NCI-H460 (cell line): ENCODE measurements at regions not wholly inside any gene's neighbourhood (a gene's known extent, or its start where the extent isn't known, plus 50 kb on each side); places are given as distances from the start of the nearest gene placed in this dataset.
"Not testable (repeated sequence)": the region's sequence is repeated elsewhere in the genome, so short reads cannot be mapped to it uniquely, and the experiment has no call there.

Source experiments
- DNase-seq: peaks from one replicate; pipeline ENCODE4 v3.0.0-alpha.2; 2016; ENCODE audit warnings: low read depth; ENCODE audit errors: extremely low read depth

DNA sequence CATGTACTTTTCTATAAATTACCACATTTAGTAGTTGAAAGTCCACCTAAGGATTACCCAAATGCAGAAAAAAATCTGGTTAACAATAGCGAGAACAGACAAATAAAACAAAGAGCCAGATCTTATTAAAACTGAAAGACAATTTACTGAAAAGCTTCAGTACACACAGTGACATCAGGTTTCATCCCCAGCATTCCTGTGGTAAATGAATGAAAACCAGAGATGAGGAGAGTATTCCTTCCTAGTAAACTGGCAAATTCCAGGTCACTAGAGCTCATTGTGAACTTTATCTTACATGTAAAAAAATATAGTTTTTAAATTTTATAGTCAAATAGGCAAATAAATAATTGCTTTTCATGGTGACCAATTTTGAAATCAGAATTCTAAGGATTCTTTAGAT is 1290.5 kb downstream of the ADGRL3 start:
- DNase-seq = no peak

DNA sequence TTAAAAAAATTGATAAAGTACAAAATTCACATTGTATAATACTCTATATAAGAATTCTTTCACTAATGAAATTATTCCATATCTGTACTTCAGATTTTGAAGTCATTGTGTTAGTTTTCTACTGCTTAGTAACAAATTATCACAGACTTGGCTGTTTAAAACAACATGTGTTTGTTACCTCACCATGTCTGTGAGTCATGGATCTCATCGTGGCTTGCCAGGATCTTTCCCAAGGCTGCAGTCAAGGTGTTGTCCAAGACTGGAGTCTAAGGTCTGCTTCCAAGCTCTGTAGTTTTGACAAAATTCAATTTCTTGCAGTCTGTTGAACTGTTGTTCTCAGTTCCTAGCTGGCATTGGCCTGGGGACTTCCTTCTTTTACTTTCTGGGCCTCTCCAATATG is 1286.9 kb downstream of the ADGRL3 start:
- DNase-seq = no peak

- DNase-seq = no peak
Measured at GRCh38 chr4:62484357-62484756, 1284.2 kb downstream of the ADGRL3 start.

GRCh38 chr4:62482355-62482754 is 1282.2 kb downstream of the ADGRL3 start:
- no peak for DNase-seq

DNA sequence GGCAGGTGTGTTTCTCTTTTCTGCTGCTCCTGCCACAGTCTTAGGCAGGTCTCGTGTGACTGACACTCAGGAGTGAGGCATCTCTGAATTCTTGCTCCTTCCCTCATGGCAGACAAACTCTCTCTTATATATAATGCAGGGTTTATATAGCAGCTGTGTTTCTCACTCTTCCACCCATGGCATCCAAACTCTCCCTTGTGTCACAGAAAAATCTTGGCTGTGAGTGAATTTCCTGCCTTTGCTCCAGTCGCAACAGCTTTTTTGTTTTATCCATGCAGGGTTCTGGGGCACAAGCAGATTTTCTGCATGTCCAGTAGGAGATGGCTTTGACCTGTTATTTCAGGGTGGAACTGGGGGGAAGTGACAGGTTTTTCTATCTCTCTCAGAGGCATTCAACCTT is 1275.5 kb downstream of the ADGRL3 start:
- DNase-seq = no peak

GRCh38 chr4:62474802-62475201 is 1274.7 kb downstream of the ADGRL3 start:
- DNase-seq = no peak

DNA sequence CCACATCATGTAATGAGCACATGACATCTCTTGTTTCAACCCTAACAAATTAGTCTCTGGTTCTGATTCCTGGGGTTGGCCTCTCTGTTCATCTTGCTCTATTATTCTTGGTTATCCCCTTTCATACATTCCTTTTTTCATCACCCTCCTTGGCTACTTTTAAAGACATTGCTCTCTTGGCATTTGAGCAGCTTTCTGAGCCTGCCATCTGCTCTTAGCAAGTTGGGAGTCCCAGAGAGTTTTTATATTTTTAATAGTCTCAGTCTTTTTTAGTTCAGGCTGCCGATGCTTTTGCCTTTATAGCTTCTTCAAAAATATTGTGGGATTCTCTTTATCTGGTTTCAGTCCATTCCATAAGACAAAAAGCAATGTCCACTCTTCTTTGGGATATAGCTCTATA is 1270.9 kb downstream of the ADGRL3 start:
- no peak for DNase-seq

DNA sequence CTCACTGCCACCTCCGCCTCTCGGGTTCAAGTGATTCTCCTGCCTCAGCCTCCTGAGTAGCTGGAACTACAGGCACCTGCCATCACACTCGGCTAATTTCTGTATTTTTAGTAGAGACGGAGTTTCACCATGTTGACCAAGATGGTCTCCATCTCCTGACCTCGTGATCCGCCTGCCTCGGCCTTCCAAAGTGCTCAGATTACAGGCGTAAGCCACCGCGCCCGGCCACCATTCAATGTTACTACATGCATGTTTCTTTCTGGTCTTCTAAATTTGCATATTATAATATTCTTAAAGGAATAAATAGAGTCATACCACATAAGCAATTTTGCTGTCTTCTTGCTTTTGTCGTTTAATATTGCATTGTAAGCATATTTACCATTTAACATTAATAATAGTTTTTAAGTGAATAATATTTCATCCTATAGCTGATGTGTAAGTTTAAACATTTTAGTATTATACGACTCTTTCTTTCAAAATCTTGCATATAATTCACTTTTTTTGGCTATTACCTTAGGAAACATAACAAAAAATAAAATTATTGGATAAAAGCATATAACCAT is 1270.4 kb downstream of the ADGRL3 start:
- DNase-seq = no peak

- no peak for DNase-seq
Measured at GRCh38 chr4:62470020-62470419, 1269.9 kb downstream of the ADGRL3 start.

DNA sequence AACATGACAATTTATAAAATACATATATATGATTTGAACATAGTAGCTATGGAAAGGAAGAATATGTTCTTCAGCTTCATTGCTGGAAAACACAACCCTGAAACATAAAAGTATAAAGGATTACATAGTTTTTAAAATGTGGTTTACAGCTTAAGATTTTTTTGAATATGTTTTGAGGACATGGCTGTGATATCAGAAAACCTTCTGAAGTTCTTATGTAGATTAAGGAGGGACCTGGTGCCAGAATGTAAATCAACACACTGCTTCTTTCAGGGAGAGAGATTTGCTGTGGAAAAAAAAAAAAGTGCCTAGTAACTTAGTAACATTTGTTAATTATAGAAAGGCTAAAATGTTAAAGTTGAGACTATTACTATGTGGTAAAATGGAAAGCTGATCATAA is 1261.8 kb downstream of the ADGRL3 start:
- DNase-seq = no peak

GRCh38 chr4:62460329-62460728 is 1260.2 kb downstream of the ADGRL3 start:
- DNase-seq = no peak

DNA sequence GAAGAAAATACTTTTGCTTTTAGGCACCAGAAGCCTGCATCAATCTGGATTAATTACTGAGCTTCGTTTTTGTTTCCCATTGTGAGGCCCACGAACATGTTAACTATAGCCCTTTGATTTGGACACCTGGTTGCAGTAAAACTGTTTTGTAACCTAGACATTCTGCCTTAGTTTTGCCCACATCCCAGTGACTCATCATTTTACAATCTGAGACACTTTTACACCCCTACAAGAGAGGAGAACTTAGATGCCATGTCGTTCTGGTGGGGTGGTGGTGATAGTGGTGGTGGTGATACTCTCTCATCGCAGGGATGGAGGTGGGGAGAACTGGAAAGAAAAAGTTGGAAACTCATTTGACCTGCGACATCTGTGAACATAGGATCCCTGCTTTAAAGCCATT is 1257.2 kb downstream of the ADGRL3 start:
- no peak for DNase-seq

DNA sequence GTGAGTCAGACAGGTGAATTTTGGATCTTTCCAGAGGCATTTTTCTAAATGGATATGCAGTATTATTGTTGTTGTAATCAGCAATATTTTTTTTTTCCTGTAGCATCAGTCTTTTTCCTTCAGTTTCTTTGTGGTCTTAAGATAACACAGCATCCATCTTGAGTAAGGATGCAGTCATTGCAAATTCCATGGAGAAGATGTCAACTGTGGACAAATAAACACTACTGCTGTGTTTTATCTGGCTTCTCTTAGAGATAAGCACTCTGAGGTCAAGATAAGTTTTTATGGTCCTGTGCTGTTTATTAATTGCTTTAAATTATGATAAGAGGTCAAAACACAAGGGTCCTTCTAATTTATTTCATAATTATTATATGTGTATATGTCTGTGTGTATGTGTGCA is 1255.7 kb downstream of the ADGRL3 start:
- DNase-seq = no peak

GRCh38 chr4:62454535-62454934 is 1254.4 kb downstream of the ADGRL3 start:
- DNase-seq = no peak

DNA sequence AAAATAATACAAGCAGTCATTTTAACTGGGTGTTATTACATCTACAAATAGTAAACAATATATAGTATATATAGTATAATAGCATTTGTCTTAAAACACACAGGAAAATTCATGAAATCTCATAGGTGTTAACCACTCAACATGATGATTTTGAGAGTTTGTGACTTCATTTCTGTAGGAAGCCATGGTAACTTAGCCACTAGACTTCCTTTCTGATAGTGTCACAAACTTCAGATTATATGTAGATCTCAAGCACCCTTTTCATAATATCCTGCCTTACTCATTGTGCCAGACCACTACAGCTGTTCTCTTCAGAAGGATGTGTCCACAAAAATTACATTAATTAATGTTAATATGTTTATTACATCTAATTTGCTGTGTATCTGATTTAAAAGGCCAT is 1250.6 kb downstream of the ADGRL3 start:
- no peak for DNase-seq

DNA sequence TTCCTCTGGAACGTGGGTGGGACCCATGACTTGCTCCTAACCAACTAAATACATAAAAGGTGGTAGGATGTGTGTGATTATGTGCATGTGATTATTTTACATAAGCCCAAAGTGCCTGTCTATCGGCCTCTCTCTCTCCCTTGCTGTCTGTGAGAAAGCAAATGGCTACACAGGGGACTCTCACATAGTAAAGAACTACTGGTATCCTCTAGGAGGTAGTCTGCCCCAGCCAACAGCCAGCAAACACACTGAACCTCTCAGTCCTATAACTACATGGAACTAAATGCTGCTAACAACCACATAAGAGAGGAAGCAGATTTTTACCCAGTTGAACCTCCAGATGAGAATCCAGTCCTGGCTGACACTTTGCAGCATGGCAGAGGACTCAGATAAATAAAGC is 1249.4 kb downstream of the ADGRL3 start:
- DNase-seq = no peak

DNA sequence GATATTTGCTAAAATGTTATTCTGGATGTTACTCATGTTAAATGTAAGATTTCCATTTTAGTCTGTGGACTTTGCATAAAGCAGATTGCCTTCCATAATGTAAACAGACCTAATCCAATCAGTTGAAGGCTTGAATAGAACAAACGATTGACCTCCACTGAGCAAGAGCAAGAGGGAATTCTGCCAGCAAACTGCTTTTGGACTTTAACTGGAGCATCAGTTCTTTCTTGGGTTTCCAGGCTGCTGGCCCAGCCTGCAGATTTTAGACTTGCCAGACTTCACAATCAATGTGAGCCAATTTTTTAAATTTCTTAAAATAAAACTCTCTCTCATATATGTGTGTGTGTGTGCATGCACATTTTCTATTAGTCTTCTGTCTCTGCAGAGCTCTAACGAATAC is 1248.8 kb downstream of the ADGRL3 start:
- no peak for DNase-seq

DNA sequence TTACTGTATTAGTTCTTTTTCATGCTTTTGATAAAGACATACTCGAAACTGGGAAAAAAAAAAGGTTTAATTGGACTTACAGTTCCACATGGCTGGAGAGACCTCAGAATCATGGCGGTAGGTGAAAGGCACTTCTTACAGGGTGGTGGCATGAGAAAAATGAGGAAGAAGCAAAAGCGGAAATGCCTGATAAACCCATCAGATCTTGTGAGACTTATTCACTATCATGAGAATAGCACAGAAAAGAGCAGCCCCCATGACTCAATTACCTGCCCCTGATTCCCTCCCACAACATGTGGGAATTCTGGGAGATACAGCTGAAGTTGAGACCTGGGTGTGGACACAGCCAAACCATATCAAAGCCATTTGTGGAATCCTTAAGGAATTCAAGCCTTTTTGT is 1238.9 kb downstream of the ADGRL3 start:
- no peak for DNase-seq

DNA sequence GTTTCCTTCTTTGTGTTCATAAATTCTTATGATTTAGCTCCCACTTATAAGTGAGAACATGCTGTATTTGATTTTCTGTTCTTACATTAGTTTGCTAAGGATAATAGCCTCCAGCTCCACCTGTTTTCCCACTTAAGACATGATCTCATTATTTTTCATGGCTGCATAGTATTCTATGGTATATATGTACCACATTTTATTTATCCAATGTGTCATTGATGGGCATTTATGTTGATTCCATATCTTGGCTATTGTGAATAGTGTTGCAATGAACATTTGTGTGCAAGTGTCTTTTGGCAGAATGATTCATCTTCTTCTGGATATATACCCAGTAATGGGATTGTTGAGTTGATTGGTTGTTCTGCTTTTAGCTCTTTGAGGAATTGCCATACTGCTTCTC is 1234.8 kb downstream of the ADGRL3 start:
- no peak for DNase-seq

DNA sequence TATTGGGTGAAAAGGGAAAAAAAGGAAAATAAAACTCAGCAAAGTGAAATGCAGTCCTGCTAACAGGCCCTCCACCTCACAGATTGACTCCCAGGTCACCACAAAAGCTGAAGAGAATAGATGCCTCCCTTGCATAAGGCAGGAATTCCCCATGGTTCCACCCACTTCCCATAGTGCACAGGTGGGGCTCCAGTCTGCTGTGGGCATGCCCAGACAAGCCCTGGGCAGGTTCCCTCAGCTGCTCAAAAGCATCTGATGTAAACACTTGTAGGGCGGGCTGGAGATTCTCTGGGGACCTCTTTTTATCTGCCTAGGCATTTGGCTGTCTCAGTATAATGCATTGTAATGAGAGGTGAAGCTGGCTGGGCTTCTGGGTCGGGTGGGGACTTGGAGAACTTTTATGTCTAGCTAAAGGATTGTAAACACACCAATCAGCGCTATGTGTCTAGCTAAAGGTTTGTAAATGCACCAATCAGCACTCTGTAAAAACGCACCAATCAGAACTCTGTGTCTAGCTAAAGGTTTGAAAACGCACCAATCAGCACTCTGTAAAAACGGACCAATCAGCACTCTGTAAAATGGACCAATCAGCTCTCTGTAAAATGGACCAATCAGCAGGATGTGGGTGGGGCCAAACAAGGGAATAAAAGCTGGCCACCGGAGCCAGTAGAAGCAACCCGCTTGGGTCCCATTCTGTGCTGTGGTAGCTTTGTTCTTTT is 1231.5 kb downstream of the ADGRL3 start:
- DNase-seq = not testable (repeated sequence)

- no peak for DNase-seq
Measured at GRCh38 chr4:62429297-62429696, 1229.2 kb downstream of the ADGRL3 start.

DNA sequence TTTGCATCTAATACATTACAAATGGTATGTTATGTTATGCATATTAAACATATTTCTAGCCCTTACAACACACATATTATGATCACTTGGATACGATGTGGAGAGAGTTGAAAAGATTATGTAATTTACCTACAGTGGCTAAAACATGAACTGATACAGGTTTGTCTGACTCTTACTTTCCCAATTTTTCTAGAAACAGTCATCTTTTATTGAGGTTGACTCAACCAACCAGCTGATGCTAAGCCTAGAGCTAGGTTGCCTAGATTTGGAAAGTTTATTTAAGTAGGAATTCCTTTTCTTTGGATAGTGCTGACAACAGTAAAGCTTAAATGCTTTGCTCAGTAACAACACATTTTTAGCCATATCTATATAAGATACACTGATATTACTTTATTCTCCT is 1215.1 kb downstream of the ADGRL3 start:
- DNase-seq = no peak

- no peak for DNase-seq
Measured at GRCh38 chr4:62414563-62414962, 1214.4 kb downstream of the ADGRL3 start.
